GM23338 (cell line): ENCODE measurements at regions not wholly inside any gene's neighbourhood (a gene's known extent, or its start where the extent isn't known, plus 50 kb on each side); places are given as distances from the start of the nearest gene placed in this dataset.

Experiments
- ATAC-seq: fragments of 200-7000 bp; cut with Tn5 transposase; 3 replicates; pipeline ENCODE4 v1.9.1; 2020
- DNase-seq: peaks from one replicate; pipeline ENCODE4 v3.0.0-alpha.2; 2015; ENCODE audit warnings: low spot score
- H2AFZ ChIP-seq: fragments of 200-600 bp; sonication (generic); 2 replicates; pipeline ENCODE4 v1.8.0; 2016; ENCODE audit warnings: antibody characterized with exemption, mild to moderate bottlenecking, moderate library complexity
- H3F3A ChIP-seq: fragments of 200-600 bp; sonication (generic); replicated peaks from 2 replicates; pipeline ENCODE4 v1.8.0; 2017; ENCODE audit warnings: antibody characterized with exemption, mixed run types, low read depth
- H3K27ac ChIP-seq: fragments of 200-600 bp; sonication (generic); 2 replicates; pipeline ENCODE4 v1.6.1; 2016; ENCODE audit warnings: low read depth
- H3K27me3 ChIP-seq: fragments of 200-600 bp; sonication (generic); 2 replicates; pipeline ENCODE4 v1.8.0; 2016; ENCODE audit warnings: mild to moderate bottlenecking, mixed run types, moderate library complexity; ENCODE audit not compliant: insufficient read depth
- H3K36me3 ChIP-seq: fragments of 200-600 bp; sonication (generic); 2 replicates; pipeline ENCODE4 v1.8.0; 2016; ENCODE audit warnings: mild to moderate bottlenecking; ENCODE audit not compliant: insufficient read depth
- H3K4me1 ChIP-seq: fragments of 200-600 bp; sonication (generic); 2 replicates; pipeline ENCODE4 v1.8.0; 2016; ENCODE audit warnings: mild to moderate bottlenecking, moderate library complexity; ENCODE audit not compliant: insufficient read depth
- H3K4me2 ChIP-seq: fragments of 200-600 bp; sonication (generic); 2 replicates; pipeline ENCODE4 v1.7.1; 2017; ENCODE audit warnings: mixed run types
- H3K4me3 ChIP-seq: fragments of 200-600 bp; sonication (generic); 2 replicates; pipeline ENCODE4 v1.6.1; 2016; ENCODE audit warnings: mixed run types
- H3K79me2 ChIP-seq: fragments of 200-600 bp; sonication (generic); replicated peaks from 2 replicates; pipeline ENCODE4 v1.8.0; 2017; ENCODE audit warnings: mild to moderate bottlenecking; ENCODE audit not compliant: insufficient read depth
- H3K9me2 ChIP-seq: fragments of 200-600 bp; sonication (generic); 2 replicates; pipeline ENCODE4 v1.8.0; 2017; ENCODE audit not compliant: insufficient read depth
- H4K20me1 ChIP-seq: fragments of 200-600 bp; sonication (generic); replicated peaks from 2 replicates; pipeline ENCODE4 v1.8.0; 2017; ENCODE audit warnings: mild to moderate bottlenecking; ENCODE audit not compliant: insufficient read depth
- H3K27ac Mint-ChIP-seq: 2 replicates; pipeline ENCODE4 v1.8.0; 2020; ENCODE audit warnings: inconsistent platforms, mild to moderate bottlenecking, moderate library complexity, mixed read lengths
- H3K27me3 Mint-ChIP-seq: 3 replicates; pipeline ENCODE4 v1.8.0; 2022; ENCODE audit warnings: low read depth, mild to moderate bottlenecking, moderate library complexity, mixed read lengths, inconsistent platforms; ENCODE audit not compliant: insufficient read depth, poor library complexity
- H3K36me3 Mint-ChIP-seq: 3 replicates; pipeline ENCODE4 v1.8.0; 2021; ENCODE audit warnings: low read depth, mild to moderate bottlenecking, inconsistent platforms, moderate library complexity, mixed read lengths
- H3K4me1 Mint-ChIP-seq: 3 replicates; pipeline ENCODE4 v1.8.0; 2020; ENCODE audit warnings: mild to moderate bottlenecking, inconsistent platforms, mixed read lengths
- H3K4me3 Mint-ChIP-seq: 3 replicates; pipeline ENCODE4 v1.8.0; 2021; ENCODE audit warnings: moderate library complexity, mild to moderate bottlenecking, inconsistent platforms, mixed read lengths
- H3K9me3 Mint-ChIP-seq: 3 replicates; pipeline ENCODE4 v1.8.0; 2020; ENCODE audit warnings: moderate library complexity, mild to moderate bottlenecking, inconsistent platforms, mixed read lengths
- CTCF ChIP-seq, 2 experiments: fragments of 200-600 bp in 1 of 2; sonication (generic) in 1 of 2; conservative IDR thresholded peaks; 2 replicates each; pipeline versions ENCODE4 v1.5.1 to v1.6.1; 2016 to 2017; ENCODE audit warnings: antibody characterized with exemption in 2 of 2, low read depth in 2 of 2, mild to moderate bottlenecking in 2 of 2, moderate library complexity in 1 of 2
- ETS1 ChIP-seq: IDR thresholded peaks from 2 replicates; pipeline ENCODE4 v1.6.1; 2016; ENCODE audit warnings: antibody characterized with exemption
- EZH2 ChIP-seq: fragments of 200-600 bp; sonication (generic); IDR thresholded peaks from one replicate; pipeline ENCODE4 v1.8.0; 2017; ENCODE audit warnings: antibody characterized with exemption, mild to moderate bottlenecking, low read depth; ENCODE audit not compliant: unreplicated experiment
- EZH2phosphoT487 ChIP-seq: fragments of 200-600 bp; sonication (generic); IDR thresholded peaks from one replicate; pipeline ENCODE4 v1.8.1; 2018; ENCODE audit warnings: antibody characterized with exemption; ENCODE audit not compliant: unreplicated experiment
- NANOG ChIP-seq: IDR thresholded peaks from 2 replicates; pipeline ENCODE4 v1.6.1; 2016; ENCODE audit warnings: antibody characterized with exemption, borderline replicate concordance
- STAT1 ChIP-seq: IDR thresholded peaks from one replicate; pipeline ENCODE4 v1.6.1; 2016; ENCODE audit warnings: antibody characterized with exemption; ENCODE audit not compliant: unreplicated experiment
- ZNF462 ChIP-seq: fragments of 250-450 bp; sonication (Bioruptor Pico); IDR thresholded peaks from 2 replicates; pipeline ENCODE4 v1.5.0; 2020; ENCODE audit warnings: mild to moderate bottlenecking, moderate library complexity

GRCh38 chr6:37119387-37119886, 50.5 kb upstream of the PIM1 start:
- peaks cover 8% of the 10 kb centered on the region for H3K27me3 Mint-ChIP-seq
- no peak for TF ChIP-seq ZNF462
- TF ChIP-seq ETS1: no peak
- TF ChIP-seq EZH2phosphoT487: no peak
- no peak for TF ChIP-seq CTCF (conservative IDR thresholded peaks at IDR 0.05; ENCODE audit: low read depth in 2 of 2)
- no peak for TF ChIP-seq NANOG
- TF ChIP-seq EZH2: no peak
- TF ChIP-seq STAT1: no peak
- no peaks in the 10 kb centered on the region for H3K27me3 ChIP-seq
- no peak overlapping the region for H3K4me2 ChIP-seq
- no peak overlapping the region for H3K4me3 ChIP-seq
- DNase-seq: no peak
- H3K4me1 Mint-ChIP-seq: peaks cover 22% of the 10 kb centered on the region
- no peak overlapping the region for H3K4me3 Mint-ChIP-seq
- H2AFZ ChIP-seq: no peak overlapping the region
- H3K9me3 Mint-ChIP-seq: no peaks in the 10 kb centered on the region
- 0 out of 2 replicates have a peak, but pooled peaks cover 20% of the 10 kb centered on the region for H3F3A ChIP-seq
- H3K27ac ChIP-seq: peak overlapping the region; percentile 66; the same call in 1 of the 2 replicates
- peaks cover 67% of the 10 kb centered on the region for H3K79me2 ChIP-seq
- peaks cover 15% of the 10 kb centered on the region; the same call in 1 of the 2 replicates for H4K20me1 ChIP-seq
- H3K36me3 ChIP-seq: peaks cover 25% of the 10 kb centered on the region
- no peaks in the 10 kb centered on the region for H3K9me2 ChIP-seq
- H3K36me3 Mint-ChIP-seq: peaks cover 59% of the 10 kb centered on the region
- ATAC-seq: no peak
- H3K4me1 ChIP-seq: peaks cover 31% of the 10 kb centered on the region
- H3K27ac Mint-ChIP-seq: 0 out of 2 replicates have a peak overlapping the region, but pooled peaks have one; percentile 8
